Suppressor macrophage (primary cell): ENCODE measurements at regions not wholly inside any gene's neighbourhood (a gene's known extent, or its start where the extent isn't known, plus 50 kb on each side); places are given as distances from the start of the nearest gene placed in this dataset.
A peak's percentile ranks its signal among the peaks of the same experiment; 100 is the strongest.

ENCODE experiments used
- DNase-seq, 4 experiments: peaks; one replicate each; pipeline ENCODE4 v3.0.0-alpha.2; 2020 to 2022

GRCh38 chr15:97652700-97653167 is 307.8 kb upstream of the ARRDC4 start:
- peak in 1 of 4 experiments; percentile 1 for DNase-seq

- no peak for DNase-seq
Measured at GRCh38 chr15:97653896-97654295, 306.6 kb upstream of the ARRDC4 start.

GRCh38 chr15:97654481-97655076 is 305.9 kb upstream of the ARRDC4 start:
- no peak for DNase-seq

- peak in 1 of 4 experiments; percentile 33 for DNase-seq
Measured at GRCh38 chr15:97661796-97662195, 298.7 kb upstream of the ARRDC4 start.

- no peak for DNase-seq
Measured at GRCh38 chr15:97672586-97672985, 287.9 kb upstream of the ARRDC4 start.

GRCh38 chr15:97678656-97679055 is 281.8 kb upstream of the ARRDC4 start:
- DNase-seq, result no peak

GRCh38 chr15:97679106-97679688 is 281.3 kb upstream of the ARRDC4 start:
- no peak for DNase-seq

GRCh38 chr15:97680606-97681220 is 279.8 kb upstream of the ARRDC4 start:
- DNase-seq, result no peak

GRCh38 chr15:97683831-97684230 is 276.7 kb upstream of the ARRDC4 start:
- DNase-seq, result peak in 1 of 4 experiments; percentile 3

- peak in 2 of 4 experiments; percentile 6 to 9 for DNase-seq
Measured at GRCh38 chr15:97684249-97684648, 276.3 kb upstream of the ARRDC4 start.

GRCh38 chr15:97686324-97686723 is 274.2 kb upstream of the ARRDC4 start:
- no peak for DNase-seq

- DNase-seq, result no peak
Measured at GRCh38 chr15:97687654-97688053, 272.8 kb upstream of the ARRDC4 start.

- no peak for DNase-seq
Measured at GRCh38 chr15:97688177-97688576, 272.3 kb upstream of the ARRDC4 start.

- DNase-seq, result no peak
Measured at GRCh38 chr15:97688886-97689285, 271.6 kb upstream of the ARRDC4 start.

- no peak for DNase-seq
Measured at GRCh38 chr15:97691078-97691477, 269.4 kb upstream of the ARRDC4 start.

GRCh38 chr15:97691799-97692198 is 268.7 kb upstream of the ARRDC4 start:
- no peak for DNase-seq

GRCh38 chr15:97692301-97693015 is 268.0 kb upstream of the ARRDC4 start:
- peak in 3 of 4 experiments; percentile 19 to 34 (median 27) for DNase-seq

- DNase-seq, result no peak
Measured at GRCh38 chr15:97694456-97694855, 266.0 kb upstream of the ARRDC4 start.

- DNase-seq, result no peak
Measured at GRCh38 chr15:97703400-97703799, 257.1 kb upstream of the ARRDC4 start.

GRCh38 chr15:97706059-97706458 is 254.4 kb upstream of the ARRDC4 start:
- no peak for DNase-seq

GRCh38 chr15:97708252-97708651 is 252.3 kb upstream of the ARRDC4 start:
- no peak for DNase-seq

- no peak for DNase-seq
Measured at GRCh38 chr15:97712530-97712929, 248.0 kb upstream of the ARRDC4 start.

- DNase-seq, result no peak
Measured at GRCh38 chr15:97717806-97718205, 242.7 kb upstream of the ARRDC4 start.
